Posterior cingulate gyrus (tissue), 11 donors: ENCODE measurements at regions not wholly inside any gene's neighbourhood (a gene's known extent, or its start where the extent isn't known, plus 50 kb on each side); places are given as distances from the start of the nearest gene placed in this dataset.
"Not testable (repeated sequence)": the region's sequence is repeated elsewhere in the genome, so short reads cannot be mapped to it uniquely, and the experiment has no call there.

ENCODE experiments used
- DNase-seq, 10 donors: peaks; one replicate each; pipeline versions ENCODE4 v3.0.0 to v3.0.0-alpha.2; 2020 to 2021; ENCODE audit warnings: mixed read lengths in 3 of 10
- intact Hi-C: fragments of 100-400 bp; cut with DNase I; formaldehyde crosslinking; loops from one replicate; pipeline ENCODE4 v1.15.1; 2023

DNA sequence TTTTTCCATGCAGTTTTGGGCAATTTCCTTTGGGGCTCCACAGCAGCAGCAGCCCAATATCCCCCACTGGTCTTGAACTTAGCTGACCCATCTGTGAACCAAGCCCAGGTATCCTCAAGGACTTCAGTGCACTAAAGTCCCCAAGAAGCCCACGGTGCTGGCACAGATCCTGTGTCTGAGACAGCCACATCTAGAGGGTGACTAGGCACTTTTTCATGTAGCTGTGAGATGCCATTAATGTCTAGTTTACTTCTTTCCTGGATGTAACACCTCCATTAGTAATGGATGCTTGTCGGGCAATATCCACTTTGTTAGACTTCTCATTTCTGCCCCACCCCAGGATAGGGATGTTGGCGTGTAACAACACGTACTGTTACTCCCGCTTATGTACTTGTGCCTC lies 117.9 kb downstream of the GPCPD1 start:
- DNase-seq, result no peak
- intact Hi-C loops, result no loop called here

DNA sequence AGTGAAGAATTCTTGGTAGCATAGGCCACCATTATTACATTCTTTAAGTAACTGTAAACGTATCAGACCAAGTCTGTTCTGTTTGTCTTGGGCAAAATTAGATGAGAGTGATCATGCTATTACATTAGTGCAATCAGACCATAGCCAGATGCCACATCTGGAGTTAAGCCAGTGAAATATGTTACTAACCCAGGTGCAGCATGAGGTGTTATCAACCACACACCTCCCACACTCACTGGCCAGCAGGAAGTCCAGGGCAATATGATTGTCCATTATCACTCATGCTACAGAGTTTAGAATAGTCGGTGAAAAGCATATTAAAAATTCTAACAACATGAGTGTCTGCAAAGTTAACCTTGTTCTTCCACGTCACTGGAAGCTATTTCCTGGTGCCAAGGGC lies 119.4 kb downstream of the GPCPD1 start:
- DNase-seq, result peak in 1 of 10 donors; percentile 4
- intact Hi-C loops, result no loop called here

DNA sequence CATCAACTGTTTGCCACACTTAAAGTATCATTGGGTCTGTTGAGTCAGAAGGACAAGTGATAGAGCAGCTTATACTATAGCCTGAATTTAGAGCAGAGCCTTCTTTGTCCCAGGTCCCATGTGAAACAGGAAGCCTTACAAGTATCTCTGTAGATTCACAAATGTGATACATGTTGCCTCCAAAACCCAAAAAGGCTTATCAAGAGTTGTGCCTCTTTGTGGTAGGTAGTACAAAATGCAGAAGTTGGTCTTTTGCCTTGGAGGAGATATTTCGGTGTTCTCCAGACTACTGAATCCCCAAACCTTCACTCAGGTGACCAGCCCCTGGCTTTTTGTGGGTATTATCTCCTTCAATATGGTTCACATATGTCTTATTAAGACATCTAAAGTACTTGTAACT lies 121.2 kb downstream of the GPCPD1 start:
- no peak for DNase-seq
- intact Hi-C loops, result no loop called here

DNA sequence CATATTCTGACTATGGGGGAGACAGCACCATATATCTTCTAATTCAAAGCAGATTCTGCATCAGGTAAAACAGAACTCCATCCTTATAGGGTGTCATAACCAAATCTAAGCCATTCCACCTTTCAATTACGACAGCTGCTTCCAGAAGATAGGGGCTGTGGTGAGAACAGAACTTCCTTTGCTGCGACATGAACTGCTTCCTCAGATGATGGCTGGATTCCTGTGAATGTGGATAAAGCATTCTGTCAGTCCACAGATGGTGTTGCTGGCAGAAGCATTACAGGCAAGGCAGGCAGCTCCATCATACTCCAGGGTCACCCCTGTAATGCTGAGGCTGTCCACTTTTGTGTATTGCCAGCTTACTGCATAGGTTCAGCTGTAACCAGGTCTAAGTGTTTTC lies 122.0 kb downstream of the GPCPD1 start:
- intact Hi-C loops, result no loop called here

DNA sequence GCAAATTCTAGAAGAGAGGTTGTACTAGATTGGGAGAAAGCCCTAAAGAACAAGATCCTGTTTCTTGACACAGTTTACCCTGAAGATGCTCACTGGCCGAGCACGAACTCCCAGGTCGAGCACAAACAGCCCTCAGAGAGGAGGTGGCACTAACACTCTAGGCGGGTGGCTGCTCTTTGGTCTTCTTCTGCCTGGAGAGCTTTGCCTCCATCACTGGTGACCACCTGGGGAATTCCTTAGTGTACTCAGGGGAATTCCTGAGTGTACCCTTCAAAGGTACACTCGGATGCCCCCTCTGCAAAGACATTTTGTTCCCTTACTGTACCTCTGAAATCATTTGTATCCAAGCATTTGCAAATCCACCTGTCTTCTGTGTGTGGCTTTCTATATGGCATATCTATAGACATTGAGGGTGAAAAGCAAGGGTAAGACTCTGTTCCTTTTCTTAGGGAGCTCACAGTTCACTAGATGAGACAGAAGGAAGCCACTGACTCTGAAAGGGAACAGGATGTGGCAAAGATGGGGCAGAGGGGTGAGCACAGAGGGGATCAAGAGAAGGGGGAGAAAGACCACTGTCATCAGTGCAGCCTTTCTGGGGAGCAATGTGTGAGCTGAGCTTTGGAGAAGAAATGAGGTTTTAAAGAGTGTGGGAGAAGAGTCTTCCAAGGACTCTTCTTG lies 124.3 kb downstream of the GPCPD1 start:
- intact Hi-C loops, result no loop called here
- peak in 1 of 10 donors; percentile 0 for DNase-seq

More for the DNA sequence above, 122.0 kb downstream of the GPCPD1 start:
- DNase-seq, result peak in 1 of 10 donors; percentile 5

DNA sequence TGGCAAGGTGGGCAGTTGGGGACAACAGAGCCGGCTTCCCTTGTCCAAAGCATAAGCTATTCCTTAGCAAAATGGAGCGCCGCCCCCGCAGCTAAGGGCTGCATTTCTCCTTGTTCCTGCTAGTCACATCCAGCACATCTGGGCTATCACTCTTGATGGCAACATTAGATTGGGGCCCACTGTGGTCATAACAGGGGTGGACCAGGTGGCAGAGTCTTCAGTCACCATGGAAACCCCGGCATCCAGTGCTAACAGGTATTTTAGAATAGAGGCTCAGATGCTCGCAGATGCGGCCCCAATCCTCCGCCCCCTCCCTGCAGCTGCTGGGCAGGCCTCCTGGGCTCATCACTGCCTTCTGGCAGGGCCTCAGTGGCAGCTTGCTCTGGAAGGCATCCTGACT lies 125.9 kb downstream of the GPCPD1 start:
- peak in 3 of 10 donors; percentile 18 to 70 (median 69) for DNase-seq
- intact Hi-C loops, result no loop called here

DNA sequence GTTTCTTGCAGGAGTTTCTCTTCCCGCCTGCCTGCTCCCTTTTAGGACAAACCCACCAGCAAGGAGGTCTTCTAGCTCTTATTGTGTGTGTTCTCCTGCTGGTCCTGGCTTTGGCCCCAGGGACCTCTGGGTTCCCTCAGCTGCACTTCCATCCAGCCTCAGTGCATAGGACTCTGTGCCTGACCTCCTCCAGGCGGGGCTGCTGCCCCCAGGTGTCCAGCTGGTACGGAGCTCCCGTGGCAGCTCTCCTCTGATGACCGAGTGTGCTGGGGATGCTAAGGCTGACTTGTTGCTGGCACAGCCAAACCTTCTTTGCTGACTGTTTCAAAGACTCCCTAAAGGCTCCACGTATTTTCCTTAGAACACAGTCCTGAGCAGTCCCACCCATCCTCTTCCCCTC lies 126.5 kb downstream of the GPCPD1 start:
- DNase-seq, result peak in 1 of 10 donors; percentile 47
- intact Hi-C loops, result no loop called here

DNA sequence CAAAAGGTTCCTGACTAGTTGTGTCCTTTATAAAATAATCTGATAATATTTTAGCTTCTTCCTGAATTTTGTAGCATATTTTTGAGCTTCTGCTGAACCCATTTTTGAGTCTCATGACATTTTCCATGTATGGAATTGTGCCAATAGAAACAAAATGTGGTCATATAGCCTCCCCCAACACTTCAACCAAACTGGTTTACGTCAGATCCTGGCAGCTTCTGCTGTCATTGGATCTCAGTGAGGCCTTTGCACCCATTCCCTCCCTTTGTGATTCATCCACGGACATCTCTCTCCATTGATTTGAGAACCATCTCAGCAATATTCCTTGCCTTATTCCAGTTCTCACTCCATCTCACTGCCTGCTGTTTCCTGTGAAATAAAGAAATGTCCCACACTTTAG lies 128.0 kb downstream of the GPCPD1 start:
- no peak for DNase-seq
- intact Hi-C loops, result no loop called here

DNA sequence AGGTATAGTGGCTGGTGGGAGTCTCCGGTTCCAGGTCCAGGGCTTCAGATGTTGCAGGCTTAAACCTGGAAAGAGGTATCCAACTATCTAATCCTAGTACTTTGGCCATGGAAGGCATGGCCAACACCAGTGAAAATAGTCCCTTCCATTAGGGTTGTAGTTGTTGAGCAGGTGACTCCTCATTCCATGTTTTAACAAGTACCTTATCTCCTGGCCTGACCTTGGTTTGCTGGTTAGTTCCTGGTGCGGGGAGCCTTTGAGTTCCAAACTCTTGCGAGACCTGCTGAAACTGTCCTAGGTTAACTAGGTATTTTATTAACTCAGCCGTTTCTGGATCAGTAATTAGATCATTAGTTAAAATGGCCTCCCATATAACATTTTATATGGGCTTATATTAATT lies 128.9 kb downstream of the GPCPD1 start:
- peak in 1 of 10 donors; percentile 12 for DNase-seq
- intact Hi-C loops, result no loop called here

DNA sequence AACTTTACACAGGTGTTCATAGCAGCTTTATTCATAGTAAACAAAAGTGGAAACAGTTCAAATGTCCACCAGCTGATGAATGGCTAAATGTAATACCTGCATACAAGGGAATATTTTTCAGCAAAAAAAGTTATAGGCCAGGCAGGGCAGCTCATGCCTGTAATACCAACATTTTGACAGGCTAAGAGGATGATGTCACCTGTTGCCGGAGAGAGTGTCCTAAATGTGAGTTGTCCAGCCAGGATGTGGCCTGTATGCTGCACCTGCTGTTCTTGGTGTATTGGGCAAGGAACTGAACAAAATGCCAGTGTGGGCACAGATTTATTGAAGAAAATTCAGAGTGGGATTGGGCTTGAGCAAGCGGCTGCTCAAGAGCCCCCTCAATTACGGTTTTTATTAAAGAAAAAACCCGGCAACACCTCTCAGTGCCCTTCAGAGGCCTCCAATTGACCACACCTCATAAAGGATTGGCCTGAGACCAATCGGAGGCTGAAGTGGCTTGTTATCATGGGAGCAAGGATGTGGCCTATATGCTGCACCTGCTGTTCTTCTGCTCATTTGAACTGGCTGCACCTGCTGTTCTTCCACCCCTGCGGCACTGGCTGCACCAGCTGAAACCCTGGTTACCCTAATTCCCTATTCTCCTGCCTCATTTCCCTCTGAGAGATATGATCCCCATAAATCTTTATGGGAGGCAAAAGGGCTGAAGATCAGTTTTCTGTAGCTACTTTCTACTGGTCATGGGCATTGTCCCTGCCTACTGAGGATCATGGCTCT lies 129.8 kb downstream of the GPCPD1 start:
- peak in 1 of 10 donors; percentile 29 for DNase-seq

DNA sequence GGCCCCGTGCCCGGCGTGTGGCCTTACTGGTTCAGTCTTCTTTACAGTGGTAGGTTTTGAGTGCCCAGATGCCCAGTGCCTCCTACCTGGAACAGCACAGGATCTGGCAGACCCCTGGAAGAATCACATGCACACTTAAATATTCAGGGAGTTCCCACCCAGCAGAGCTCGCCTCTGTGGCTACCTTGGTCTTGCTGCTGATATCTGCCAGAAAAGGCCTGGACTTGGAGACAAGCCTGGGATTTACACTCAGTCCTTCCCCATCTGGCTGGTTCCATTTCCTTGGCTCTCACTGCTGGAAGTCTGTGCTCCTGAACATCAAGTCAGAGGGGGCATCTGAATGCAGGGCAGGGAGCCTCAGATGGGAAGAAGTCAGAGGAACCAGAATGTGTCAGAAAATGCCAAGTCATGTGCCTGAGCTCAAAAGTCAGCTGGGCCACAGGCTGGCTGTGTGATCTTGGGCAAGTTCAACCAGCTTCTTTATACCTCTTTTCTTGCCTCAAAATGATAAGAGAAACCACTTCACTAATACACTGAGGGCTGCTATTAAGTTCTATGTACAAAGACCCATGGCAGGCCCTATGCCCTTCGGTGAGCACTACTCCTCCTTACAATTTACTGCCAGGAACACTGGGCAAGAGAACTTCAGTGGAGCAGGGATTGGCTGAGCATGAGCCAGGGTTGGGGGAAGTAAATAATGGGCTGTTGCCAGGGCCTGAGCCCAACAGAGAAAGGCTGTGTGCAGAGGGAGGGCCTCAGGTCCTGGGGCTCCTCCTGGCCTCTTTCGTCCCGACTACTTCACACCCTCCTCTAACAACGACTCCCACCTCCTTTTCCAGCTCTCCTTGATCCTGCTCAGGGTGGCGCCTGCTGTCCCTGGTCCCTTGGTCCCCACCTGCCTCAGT lies 135.9 kb downstream of the GPCPD1 start:
- intact Hi-C loops, result no loop called here
- DNase-seq, result peak in 1 of 10 donors; percentile 16

More for the DNA sequence above, 129.8 kb downstream of the GPCPD1 start:
- intact Hi-C loops, result no loop called here

DNA sequence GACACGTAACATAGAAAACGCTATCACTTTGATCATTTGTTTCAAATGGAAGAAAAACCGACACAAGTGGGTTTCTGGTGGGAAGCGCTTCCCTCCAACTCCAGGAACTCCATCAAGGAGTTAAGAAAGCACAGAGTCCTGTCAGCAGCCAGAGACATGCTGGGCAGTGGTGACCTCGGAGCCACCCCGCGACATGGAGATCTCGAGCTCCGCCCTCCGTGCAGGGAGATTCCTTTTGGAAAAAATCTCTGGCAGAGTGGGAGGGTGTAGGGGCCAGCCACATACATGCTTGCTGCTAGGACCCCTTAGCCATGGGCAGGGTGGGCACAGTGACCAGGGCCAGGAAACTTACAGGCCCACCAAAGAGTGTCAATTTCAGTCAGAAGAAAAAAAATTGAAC lies 138.9 kb downstream of the GPCPD1 start:
- intact Hi-C loops, DNase-seq: not testable (repeated sequence)

DNA sequence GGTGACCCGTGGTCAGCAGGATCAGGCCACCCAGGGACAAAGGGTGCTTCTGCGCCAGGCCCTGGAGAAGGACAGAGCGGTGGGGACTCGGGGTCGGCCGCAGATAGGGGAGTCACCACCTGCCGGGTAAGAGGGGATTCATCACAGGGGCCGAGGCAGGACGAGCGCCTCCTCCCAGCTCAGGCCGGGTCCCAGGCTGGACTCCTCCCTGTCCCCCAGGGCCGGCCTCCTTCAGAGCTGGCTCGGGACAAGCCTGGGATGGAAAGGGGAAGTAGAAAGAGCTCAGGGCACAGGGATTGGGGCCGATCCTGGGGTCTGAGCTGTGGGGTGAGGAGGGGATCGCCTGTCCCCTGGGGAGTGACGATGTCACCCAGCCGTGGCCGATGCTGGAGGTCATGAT lies 139.4 kb downstream of the GPCPD1 start:
- intact Hi-C loops, result no loop called here
- DNase-seq, result peak in 1 of 10 donors; percentile 65

DNA sequence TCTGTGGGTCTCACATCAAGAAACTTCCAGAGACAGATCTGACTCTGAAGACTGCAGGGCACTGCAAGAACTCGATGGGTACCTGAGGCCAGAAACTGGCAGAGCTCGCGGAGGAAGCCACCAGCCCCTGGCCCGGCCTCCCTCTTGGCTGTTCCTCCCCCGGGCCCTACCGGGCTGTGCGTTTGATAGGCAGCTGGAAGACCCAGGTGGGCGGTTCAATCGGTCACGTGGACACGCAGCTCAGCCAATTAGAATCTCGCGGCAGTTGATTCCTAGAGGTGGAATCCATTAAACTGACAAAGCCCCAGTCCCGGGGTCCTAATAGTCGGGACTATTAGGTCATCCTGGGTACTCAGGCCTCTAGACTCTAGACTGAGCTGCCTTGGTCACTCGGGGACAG lies 139.9 kb downstream of the GPCPD1 start:
- no peak for DNase-seq
- intact Hi-C loops, result no loop called here

DNA sequence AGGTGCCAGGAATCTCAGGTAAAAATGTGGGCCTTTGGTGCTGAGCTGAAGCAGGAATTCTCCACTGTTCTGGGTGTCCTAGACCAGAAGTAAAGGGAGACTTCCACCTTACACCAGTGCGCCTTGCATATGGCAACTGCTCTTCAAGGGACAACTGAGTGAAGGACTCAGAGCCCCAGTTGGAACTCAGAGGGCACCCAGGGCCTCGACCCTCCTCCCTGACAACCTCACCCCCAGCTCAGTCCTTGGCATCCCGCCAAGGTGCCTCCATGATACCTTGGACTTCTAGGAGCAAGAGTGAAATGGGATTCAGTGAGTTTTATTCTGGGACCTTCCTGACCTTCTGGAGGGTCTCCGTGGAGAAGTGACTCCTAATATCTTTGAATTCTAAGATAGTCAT lies 140.3 kb downstream of the GPCPD1 start:
- intact Hi-C loops, result no loop called here
- no peak for DNase-seq

DNA sequence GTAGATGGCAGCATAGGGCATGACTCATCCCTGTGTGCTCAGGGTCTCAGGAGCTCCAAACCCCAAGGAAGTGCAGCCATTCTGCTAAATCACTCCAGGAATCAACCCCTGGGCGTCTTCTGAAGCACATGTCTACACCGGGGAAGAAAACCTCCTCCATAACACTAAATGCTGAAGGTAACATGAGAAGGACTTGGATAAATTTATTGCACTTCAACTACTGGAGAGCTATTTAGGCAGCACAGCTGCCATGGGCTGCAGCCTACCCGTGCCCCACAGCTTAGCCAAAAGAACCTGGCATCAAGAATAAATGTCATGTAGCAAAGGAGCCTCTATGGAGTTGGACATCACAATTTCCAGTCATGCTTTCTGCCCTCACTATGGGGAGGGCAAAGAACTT lies 141.7 kb downstream of the GPCPD1 start:
- DNase-seq, result no peak
- intact Hi-C loops, result no loop called here

DNA sequence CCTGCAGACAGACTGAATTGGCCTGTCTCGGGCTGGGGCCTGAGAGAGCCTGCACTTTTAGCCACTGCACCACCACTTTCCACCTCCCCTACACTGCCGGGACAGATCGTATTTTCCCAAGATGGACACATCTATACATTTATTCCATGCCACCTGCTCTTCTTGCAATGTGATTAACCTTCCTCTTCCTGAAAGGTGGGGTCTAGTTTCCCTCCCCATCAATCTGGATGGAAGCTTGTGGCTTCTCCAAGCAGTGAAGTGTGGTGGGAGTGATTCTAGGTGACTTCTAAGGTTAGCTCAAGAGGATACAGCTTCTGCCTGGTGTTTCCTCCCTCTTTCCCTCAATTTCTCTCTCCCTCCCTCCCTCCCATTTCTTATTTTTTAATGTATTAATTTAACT lies 143.7 kb downstream of the GPCPD1 start:
- intact Hi-C loops, result no loop called here
- DNase-seq, result no peak

DNA sequence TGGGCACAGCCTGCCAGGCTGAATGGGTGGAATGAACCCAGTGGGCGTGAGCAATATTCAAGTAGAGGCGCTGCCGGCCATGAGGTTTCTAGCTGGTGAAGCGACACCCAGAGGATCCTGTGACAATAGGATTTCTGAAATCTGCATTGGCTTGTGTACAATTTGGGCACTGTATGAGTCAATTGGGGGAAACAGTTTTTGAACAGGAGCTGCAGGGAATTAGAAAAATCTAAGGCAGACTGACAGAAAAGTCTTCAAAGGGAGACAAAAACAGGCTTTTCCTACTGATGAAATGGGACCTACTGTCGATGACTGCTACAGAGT lies 145.2 kb downstream of the GPCPD1 start:
- no peak for DNase-seq
- intact Hi-C loops, result no loop called here

DNA sequence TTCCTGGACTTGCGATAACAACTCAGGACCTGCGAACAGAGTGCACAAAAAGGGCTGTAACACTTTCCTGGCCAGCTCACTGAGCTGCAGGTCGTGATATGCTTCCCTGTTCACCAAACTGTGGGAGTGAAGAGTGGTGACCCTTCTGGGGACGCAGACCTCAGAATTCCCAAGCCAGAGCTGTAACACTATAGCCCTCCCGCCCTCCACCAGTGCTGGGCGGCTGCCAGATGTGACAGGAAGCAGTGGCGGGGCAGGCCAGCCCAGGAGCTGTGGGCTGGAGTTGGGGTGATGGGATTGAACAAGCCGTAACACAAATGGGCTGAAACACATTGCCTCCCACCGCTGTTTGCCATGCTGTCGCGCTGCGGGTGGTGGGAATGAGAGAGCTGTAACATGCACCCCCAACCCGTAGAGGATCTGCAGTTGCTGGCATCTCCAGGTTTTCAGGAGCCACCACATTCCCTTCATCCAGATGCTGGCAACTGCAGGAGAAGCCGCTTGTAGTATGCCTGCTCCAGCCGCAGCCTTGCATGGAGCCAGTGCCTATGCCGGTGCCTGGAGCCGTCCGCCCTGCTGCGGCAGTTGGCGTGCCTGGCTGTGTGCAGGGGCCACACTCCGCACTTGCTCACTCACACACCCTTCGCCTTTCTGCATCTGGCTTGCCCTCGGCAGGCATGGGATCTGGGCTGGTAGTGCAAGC lies 145.8 kb downstream of the GPCPD1 start:
- DNase-seq, result no peak
- intact Hi-C loops, result no loop called here

DNA sequence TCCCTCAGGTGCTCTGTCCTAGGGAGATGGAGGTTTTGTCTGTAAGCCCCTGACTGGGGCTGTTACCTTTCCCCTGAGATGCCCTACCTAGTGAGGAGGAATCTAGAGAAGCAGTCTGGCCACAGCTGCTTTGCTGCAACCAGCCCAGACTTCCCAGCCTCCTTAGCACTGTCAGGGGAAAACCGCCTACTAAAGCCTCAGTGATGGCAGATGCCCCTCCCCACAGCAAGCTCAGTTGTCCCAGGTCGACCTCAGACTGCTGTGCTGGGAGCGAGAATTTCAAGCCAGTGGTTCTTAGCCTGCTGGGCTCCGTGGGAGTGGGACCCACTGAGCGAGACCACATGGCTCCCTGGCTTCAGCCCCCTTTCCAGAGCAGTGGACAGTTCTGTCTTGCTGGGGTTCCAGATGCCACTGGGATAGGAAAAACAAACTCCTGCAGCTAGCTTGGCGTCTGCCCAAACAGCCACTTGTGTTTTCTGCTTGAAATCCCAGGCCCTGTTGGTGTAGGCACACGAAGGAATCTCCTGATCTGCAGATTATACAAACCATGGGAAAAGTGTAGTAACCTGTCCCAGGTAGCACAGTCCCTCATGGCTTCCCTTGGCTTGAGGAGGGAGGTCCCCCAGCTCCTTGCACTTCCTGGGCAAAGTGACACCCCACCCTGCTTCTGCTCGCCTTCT lies 146.4 kb upstream of the PROKR2 start:
- DNase-seq, result no peak
- intact Hi-C loops, result no loop called here
